Daoy (cell line): ENCODE measurements at regions not wholly inside any gene's neighbourhood (a gene's known extent, or its start where the extent isn't known, plus 50 kb on each side); places are given as distances from the start of the nearest gene placed in this dataset.
A peak's percentile ranks its signal among the peaks of the same experiment; 100 is the strongest.

Experiments
- DNase-seq: peaks from one replicate; pipeline ENCODE4 v3.0.0-alpha.2; 2015; ENCODE audit warnings: low read depth

- DNase-seq = no peak
These were observed 163.6 kb downstream of the TNFSF18 start for GRCh38 chr1:172887162-172887561.

- peak; percentile 64 for DNase-seq
These were observed 157.4 kb downstream of the TNFSF18 start for GRCh38 chr1:172893146-172893841.

- no peak for DNase-seq
These were observed 156.2 kb downstream of the TNFSF18 start for GRCh38 chr1:172894349-172895049.

- no peak for DNase-seq
These were observed 155.7 kb downstream of the TNFSF18 start for GRCh38 chr1:172895050-172895460.

GRCh38 chr1:172895761-172896160 lies 155.0 kb downstream of the TNFSF18 start:
- no peak for DNase-seq

- no peak for DNase-seq
These were observed 153.0 kb downstream of the TNFSF18 start for GRCh38 chr1:172897738-172898137.

- no peak for DNase-seq
These were observed 151.9 kb downstream of the TNFSF18 start for GRCh38 chr1:172898866-172899265.

- DNase-seq = no peak
These were observed 150.3 kb downstream of the TNFSF18 start for GRCh38 chr1:172900376-172900997.

GRCh38 chr1:172902200-172902599 lies 148.5 kb downstream of the TNFSF18 start:
- DNase-seq = no peak

- DNase-seq = peak; percentile 73
These were observed 147.8 kb downstream of the TNFSF18 start for GRCh38 chr1:172902861-172903381.

- DNase-seq = peak; percentile 62
These were observed 147.0 kb downstream of the TNFSF18 start for GRCh38 chr1:172903581-172904220.

- peak; percentile 29 for DNase-seq
These were observed 145.3 kb downstream of the TNFSF18 start for GRCh38 chr1:172905452-172905851.

GRCh38 chr1:172906778-172907592 lies 143.8 kb downstream of the TNFSF18 start:
- peak; percentile 82 for DNase-seq

- DNase-seq = no peak
These were observed 142.9 kb downstream of the TNFSF18 start for GRCh38 chr1:172907834-172908326.

- DNase-seq = peak; percentile 80
These were observed 141.0 kb downstream of the TNFSF18 start for GRCh38 chr1:172909606-172910326.

GRCh38 chr1:172912765-172913260 lies 137.9 kb downstream of the TNFSF18 start:
- no peak for DNase-seq

GRCh38 chr1:172914501-172915144 lies 136.1 kb downstream of the TNFSF18 start:
- DNase-seq = no peak

- DNase-seq = no peak
These were observed 135.5 kb downstream of the TNFSF18 start for GRCh38 chr1:172915271-172915670.

- DNase-seq = no peak
These were observed 134.6 kb downstream of the TNFSF18 start for GRCh38 chr1:172916116-172916515.

GRCh38 chr1:172917972-172918371 lies 132.8 kb downstream of the TNFSF18 start:
- DNase-seq = peak; percentile 93
